GM21360 (cell line): ENCODE measurements at regions not wholly inside any gene's neighbourhood (a gene's known extent, or its start where the extent isn't known, plus 50 kb on each side); places are given as distances from the start of the nearest gene placed in this dataset.
"Not testable (repeated sequence)": the region's sequence is repeated elsewhere in the genome, so short reads cannot be mapped to it uniquely, and the experiment has no call there.

ENCODE experiments used
- ATAC-seq: cut with Tn5 transposase; IDR thresholded peaks from one replicate; pipeline ENCODE4 v1.9.1; 2021; ENCODE audit warnings: mild to moderate bottlenecking, moderate library complexity; ENCODE audit not compliant: unreplicated experiment

DNA sequence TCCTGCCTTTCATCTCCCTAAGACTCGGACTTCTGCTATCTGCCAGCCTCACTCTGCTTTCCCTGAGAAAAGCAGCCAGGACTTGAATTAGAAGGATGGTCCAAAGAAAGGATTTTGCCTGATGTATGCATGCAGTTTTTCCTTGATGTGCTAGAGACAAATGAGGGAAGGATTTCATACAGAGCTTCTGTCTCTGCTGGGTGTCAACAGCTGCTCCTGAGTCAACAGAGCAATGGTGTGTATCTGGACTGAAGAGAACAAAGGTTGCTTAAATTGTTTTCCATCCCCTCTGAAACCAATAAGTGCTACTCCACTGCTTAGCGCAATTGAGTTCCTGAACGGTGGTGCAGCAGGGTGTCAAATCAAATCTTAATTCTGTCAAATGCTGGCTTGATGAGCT, 680.6 kb upstream of the C16orf82 start:
- ATAC-seq: no peak

DNA sequence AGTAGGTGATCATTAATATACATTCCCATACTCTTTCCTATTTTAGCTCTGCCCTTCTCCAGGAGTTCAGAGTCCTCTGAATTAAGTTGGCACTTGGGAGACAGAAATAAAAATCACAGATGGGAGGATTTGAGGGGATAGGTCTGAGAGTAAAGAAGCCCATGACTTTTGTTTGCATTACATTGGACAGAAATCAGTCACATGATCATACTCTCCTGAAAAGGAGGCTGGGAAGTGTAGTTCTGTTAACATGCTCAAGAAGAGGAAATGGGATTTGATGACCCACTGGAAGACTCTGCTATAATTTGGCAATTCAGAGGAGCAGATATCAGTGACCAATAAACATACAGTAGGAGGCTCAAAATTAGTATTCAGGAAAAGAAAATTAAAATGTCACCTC, 674.9 kb upstream of the C16orf82 start:
- ATAC-seq: no peak

DNA sequence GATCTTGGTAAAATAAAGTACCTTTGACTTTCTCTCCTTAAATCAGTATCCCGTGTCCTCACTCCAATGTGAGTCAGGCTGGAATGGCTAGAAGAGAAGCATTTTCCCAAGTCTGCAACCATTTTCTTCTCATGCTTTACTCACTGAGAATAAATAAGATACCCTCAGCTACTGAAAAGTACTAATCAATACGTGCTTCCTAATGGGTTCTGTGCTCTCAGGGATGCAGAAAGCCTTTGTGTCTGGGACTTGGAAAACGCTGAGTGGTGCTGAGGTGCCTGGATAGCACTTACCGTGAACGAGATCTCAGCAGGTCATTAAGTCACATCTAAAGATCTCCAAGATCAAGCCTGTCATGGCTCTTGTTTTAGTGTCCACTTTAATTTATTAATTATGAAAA, 672.3 kb upstream of the C16orf82 start:
- ATAC-seq: no peak

DNA sequence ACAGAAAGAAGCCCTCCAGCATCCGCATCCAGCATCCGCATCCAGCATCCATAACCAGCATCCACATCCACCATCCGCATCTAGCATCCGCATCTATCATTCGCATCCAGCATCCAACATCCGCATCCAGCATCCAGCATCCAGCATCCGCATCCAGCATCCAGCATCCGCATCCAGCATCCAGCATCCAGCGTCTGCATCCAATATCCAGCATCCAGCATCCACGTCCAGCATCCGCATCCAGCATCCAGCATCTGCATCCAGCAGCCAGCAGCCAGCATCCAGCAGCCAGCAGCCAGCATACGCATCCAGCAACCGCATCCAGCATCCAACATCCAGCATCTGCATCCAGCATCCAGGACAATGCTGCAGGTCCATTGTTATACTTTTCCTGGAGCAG, 671.0 kb upstream of the C16orf82 start:
- ATAC-seq: no peak

DNA sequence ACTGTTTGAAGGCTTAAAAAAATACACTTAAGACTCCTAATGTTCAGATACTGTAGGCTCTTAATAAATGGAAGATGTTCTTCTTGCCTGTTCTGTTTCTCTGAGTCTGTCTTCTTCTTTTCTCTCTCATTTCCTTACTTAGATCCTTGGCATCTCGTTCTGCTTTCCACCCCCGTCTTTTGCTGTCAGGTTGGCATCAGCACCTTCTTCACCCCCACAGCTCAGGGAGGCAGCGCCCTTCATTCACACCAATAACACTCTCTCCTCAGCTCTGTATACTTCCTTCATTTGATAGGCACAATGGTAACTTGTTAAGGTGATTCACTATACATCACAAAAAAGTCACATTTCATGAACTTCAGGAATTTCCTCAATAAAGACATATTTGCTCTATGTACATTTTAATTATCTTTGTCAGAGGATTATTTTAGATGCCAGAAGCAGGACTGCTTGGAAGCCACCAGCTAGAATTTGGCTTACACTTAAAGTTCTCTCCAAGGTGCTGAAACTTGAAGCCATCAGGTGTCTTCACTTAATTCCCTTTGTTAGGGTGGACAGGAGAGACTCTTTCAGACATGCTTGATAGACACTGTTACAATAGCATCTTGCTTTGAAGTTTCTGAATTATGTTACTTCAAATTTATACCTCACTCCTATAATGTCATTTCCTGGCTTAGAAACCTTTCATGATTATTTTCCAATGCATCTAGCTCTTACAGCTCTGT, 670.1 kb upstream of the C16orf82 start:
- no peak for ATAC-seq

DNA sequence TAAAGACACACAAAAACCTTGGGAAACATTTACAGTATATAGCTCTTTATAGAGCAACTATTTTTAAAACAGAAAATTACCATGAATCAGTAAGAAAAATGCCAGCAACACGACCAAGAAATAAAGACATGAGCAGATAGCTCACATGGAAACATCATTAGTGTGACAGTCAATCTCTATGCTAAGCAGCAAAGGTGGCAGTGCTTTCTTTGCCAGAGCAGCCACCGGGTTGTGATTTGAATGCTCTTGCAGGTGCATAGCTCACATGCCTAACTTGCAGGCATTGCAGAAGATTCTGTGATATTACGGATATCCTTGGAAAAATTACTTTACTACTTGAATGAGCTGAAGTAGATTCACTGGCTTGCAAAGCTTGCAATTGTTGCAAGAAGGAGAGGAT, 652.9 kb upstream of the C16orf82 start:
- ATAC-seq: no peak

DNA sequence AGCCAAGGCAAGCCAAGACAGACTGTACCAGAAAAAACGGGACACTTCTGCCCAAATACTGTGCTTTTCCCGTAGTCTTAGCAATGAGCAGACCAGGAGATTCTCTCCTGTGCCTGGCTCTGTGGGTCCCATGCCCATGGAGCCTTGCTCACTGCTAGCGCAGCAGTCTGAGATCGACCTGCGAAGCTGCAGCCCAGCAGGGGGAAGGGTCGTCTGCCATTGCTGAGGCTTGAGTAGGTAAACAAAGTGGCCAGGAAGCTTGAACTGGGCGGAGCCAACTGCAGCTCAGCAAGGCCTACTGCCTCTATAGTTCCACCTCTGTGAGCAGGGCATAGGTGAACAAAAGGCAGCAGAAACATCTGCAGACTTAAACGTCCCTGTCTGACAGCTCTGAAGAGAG, 647.3 kb upstream of the C16orf82 start:
- not testable (repeated sequence) for ATAC-seq

DNA sequence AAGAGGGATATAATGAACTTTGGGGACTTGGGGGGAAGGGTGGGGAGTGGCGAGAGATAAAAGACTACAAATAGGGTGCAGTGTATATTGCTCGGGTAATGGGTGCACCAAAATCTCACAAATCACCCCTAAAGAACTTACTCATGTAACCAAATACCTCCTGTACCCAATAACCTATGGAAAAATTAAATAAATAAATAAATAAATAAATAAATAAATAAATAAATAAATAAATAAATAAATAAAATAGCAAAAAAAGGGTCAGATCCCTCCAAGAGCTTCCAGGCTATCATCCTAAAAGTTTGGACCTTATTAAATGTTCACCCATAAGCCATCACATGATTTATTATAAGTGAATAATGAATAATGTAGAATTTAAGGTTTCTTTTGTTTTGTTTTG, 636.1 kb upstream of the C16orf82 start:
- ATAC-seq: no peak

DNA sequence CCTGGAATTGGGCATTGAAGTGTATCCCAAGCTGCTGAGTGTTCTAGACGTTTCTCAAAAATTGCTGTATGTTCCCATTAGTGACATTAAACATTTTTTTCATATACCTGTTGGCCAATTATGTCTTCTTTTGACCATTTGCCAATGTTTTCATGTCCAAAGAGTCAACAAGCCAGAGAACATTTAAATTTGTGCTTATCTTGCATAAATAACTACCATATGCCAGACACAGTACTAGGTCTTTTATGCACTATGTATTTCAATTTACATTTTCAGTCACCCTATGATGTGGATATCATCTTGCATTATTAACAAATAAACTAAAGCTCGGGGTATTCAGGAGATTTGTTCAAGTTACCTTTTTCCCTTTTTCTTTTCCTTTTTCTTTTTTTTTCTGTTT, 632.9 kb upstream of the C16orf82 start:
- no peak for ATAC-seq

DNA sequence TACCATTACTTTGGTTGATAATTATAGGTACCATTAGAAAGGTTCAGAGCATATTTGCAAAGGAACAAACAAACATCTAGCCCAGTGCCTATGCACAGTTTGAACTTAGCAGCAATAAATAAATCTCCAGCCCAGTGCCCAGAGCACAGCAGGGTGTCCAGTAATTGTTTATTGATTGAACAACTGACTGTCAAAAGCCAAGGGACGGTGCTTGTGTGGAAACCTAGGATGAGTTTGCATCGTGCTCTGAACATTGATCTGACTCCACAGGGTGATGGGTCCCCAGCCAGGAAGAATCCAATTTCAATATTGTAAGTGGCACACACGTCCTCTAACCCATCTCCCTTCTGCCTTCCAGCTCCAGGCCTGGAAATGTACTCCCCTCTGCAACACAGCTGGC, 625.5 kb upstream of the C16orf82 start:
- ATAC-seq: no peak

DNA sequence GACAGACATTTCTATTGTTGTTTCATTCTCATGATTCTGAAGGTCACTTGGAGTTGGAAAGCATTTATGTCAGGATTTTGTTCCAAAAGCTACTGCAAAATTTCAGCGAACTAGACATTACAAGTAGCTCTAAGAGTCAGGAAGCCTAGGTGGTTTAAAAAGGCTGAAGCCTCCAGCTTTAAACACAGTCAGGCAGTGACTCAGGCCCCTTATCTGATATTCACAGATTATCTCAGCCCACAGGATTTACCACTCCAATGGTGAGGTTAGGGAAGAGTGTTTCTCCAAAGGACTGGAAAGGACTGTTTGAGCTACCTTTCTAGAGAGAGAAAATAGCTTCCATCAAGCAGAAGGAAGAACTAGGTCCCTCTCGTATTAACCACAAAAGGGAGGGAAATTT, 624.4 kb upstream of the C16orf82 start:
- ATAC-seq: no peak

DNA sequence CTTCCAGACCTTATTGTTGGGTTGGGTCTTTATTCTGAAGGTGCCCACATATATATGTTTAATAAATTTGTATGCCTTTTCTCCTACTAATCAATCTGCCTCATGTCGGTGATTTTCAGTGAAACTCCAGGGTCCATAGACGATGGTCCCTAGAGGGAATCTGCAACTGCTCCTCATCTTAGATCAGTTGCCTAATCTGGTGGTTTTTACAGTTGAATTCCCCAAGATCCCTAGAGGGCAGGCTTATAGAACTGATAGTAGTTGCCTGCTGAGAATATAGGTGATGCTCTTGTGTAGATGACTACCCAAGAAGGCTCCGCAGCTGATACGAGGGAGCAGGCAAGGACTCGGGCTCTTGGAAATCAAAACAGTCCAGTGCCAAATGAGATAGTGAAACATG, 619.2 kb upstream of the C16orf82 start:
- no peak for ATAC-seq

DNA sequence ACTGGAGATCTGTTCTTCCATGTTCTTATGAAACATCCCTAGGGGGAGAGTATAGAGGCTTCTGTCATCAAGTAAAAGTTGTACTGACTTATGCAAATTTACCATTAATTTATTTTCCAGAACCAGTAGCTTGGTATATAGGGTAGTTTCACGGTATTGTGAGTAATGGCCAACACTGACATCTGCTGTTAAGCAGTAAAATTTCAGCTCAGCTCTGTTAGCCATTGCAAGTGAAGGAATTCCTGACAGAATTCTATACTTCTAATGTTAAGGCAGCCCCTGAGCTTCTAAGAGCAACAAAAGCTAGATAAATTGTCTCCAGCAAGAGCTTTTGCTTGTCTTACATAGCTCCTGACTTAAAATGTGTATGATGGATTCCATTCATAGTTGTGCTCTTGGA, 613.5 kb upstream of the C16orf82 start:
- ATAC-seq: no peak

DNA sequence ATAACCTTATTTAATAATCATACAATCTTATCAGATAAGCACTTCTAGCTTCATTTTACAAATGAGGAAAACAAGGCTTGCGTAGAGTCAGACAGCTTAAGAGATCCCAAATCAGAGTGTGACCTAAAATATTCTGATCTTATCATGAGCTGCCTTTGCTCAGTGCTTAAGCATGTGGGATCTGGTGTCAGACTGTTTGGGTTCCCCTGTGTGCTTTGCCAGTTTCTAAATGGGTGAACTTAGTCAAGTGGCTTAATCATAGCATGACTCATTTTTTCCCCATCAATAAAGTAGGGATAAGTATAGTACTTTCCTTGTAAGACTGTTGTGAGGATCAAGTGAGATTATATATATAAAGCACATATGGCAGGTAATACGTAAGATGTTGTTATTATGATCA, 612.6 kb upstream of the C16orf82 start:
- ATAC-seq: no peak

DNA sequence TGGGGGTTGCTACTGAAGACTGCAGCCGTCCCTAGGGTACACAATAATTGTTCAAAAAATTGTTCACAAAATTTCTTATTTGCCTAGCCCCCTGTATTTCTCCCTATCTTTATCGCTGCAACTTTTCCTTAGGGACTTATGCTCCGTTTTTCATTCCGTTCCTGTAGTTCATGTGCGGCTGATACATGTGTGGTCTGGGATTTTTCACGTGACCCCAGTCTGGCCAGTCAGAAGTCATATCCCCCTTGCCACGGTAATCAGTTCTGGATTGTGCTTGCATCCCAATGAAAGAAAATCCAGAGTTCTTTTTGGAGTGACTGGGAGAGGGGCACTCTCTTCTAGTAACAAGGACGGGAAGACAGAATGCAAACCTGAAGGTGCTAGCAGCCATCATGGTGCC, 610.7 kb upstream of the C16orf82 start:
- no peak for ATAC-seq

DNA sequence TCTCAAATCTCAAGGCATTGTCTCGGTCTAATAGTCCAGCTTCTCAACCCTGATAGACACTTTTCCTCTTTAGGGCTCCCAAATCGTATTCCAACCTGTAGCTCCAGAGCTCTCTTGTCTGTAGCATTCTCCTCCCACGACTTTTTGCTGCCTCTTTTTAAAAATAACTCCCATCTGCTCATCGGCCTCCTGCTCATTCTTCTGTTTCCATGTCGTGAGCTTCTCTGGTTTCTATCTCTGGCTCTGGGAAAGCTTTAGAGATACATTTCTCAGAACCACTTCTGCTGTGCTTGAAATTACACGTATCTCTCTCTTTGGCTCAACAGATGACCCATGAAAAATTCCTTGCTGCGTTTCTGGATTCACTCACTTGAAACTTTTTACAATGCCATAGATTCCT, 609.6 kb upstream of the C16orf82 start:
- no peak for ATAC-seq

DNA sequence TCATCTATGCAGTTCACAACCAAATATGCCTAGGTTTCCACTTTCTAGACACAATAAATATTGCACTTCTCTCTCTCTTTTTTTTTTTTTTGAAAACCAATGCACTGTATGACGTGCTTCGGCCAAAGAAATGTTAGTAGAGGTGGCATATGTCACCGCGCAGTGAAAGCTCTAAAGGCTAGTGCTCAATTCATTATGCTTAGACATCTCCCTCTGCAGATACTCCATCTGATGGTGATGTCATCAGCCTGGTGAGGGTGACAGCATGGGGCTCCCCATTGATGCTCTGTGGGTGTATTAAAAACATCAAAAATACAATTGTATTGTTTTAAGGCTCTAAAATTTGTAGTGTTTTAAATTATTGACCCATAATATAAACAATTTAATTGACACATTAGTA, 608.8 kb upstream of the C16orf82 start:
- ATAC-seq: no peak

DNA sequence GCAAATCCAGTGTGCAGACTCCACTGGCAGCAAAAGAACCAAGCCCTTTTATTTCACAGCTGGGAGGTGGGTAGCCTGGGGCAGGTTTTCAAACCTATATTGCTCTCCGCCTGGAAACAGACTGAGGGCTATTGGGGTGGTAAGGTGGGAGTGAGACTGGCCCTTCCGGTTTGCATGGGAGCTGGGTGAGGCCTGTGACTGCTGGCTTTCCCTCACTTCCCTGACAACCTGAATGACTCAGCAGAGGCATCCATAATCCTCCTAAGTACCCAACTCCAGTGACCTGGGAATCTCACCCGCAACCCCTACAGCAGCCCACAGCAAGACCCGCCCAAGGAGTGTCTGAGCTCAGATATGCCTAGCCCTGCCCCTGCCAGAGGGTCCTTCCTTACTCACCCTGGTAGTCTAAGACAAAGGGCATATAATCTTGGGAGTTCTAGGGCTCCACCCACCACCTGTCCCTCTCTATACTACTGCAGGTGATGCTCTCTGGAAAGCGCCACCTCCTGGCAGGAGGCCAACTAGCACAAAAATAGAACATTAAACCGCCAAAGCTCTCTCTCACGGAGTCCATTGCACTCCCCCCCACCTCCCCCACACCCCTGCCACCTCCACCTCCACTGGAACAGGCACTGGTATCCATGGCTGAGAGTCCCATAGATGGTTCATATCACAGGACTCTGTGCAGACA, 602.0 kb upstream of the C16orf82 start:
- ATAC-seq: no peak

DNA sequence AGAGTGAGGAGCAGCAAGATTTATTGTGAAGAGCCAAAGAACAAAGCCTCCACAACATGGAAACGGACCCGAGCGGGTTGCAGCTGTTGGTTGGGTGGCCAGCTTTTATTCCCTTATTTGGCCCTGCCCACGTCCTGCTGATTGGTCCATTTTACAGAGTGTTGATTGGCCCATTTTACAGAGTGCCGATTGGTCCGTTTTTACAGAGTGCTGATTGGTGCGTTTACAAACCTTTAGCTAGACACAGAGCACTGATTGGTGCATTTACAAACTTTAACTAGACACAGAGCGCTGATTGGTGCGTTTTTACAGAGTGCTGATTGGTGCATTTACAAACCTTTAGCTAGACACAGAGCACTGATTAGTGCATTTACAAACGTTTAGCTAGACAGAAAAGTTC, 592.3 kb upstream of the C16orf82 start:
- not testable (repeated sequence) for ATAC-seq

DNA sequence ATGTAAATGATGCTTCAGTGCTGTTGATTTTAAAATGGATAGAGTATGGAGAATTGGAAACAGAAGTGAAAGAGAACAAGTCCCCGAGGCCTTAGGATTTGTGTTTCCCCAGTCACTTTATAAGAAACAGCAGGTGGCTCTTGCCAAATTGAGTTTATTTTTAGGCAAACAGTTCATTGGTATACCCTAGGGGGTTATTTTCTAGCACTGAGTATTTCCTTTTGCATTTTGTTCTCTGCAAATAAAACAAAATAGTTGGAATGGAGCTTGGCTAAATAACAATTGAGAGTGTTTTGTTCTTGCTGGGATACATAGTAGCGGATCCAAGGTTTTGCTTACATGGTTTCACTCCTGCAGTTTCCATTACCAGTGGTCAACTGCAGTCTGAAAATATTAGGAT, 591.1 kb upstream of the C16orf82 start:
- ATAC-seq: no peak

DNA sequence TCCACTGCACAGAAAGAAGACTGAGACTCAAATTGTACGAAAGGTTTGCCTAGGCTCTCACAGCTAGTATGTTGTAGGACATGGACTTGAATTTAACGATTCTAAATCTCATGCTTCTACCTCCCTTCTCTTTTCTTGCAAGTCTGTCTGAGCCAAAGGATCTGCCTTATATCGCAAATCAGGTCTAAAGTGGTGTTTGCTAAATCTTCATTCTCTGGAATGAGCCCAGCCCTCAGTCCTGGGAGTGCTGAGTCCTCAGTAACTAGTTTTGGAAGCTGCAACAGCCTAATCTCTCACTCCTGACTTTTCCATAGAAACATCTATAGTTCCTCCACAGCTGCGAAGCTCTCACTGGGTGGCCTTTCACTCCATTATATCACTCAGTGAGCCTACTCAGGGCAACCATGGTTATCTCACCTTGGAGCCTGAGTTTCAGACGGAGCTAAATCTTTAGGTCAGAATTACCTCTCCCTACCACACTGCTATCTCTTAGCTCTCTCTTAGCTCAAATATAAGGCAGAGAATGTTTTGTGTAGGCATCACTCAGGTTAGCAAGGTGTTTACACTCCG, 575.5 kb upstream of the C16orf82 start:
- ATAC-seq: no peak

DNA sequence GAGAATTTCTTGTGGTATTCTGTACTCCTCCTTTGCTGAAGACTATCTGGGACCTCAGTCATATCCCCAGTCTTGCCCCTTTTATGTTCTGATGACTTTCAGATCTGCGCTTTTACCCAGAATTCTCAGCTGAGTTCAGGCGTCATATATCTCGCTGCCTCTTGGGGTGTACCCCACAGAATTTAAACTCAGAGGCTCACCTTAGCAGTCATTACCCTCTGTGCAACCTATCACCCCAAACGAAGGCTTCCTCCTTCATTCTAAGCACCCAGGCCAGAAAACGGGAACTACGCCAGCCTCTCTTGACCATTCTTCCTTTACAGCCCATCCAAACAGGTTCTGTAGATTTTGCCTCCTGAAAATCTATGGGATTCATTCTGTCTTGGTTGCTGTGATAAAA, 574.8 kb upstream of the C16orf82 start:
- ATAC-seq: no peak

DNA sequence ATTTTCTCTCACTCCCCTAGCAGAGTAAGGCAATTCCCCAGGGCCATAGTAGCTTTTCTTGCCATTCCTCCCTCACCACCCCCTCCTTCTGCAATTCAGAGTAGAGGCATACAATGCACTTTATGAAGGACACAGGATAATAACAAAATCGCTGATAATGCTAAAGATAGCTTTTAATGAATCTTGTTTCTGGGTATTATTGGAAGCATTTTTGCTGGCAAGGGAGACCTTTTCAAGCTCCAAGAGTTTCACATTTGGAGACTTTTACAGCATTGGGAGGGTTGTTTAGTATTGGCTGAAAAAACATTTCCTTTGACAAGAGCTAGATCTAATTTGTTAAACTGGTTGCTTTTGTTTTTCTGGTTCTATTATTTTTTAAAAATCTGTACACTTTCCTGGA, 573.0 kb upstream of the C16orf82 start:
- no peak for ATAC-seq
